Mesodermal cell (in vitro differentiated cells): ENCODE measurements at regions not wholly inside any gene's neighbourhood (a gene's known extent, or its start where the extent isn't known, plus 50 kb on each side); places are given as distances from the start of the nearest gene placed in this dataset.

Source experiments
- H3K27ac ChIP-seq: 2 replicates; pipeline ENCODE4 v1.7.0; 2013; ENCODE audit warnings: mild to moderate bottlenecking, low read depth, low read length, moderate library complexity; ENCODE audit not compliant: severe bottlenecking
- H3K36me3 ChIP-seq: 2 replicates; pipeline ENCODE4 v1.7.1; 2013; ENCODE audit warnings: mild to moderate bottlenecking, low read length, moderate library complexity; ENCODE audit not compliant: control insufficient read depth, insufficient read depth
- H3K4me1 ChIP-seq: one replicate; pipeline ENCODE4 v1.7.1; 2013; ENCODE audit warnings: mild to moderate bottlenecking, low read length; ENCODE audit not compliant: insufficient read depth, control insufficient read depth, poor library complexity, severe bottlenecking
- H3K4me3 ChIP-seq: 2 replicates; pipeline ENCODE4 v1.7.0; 2013; ENCODE audit warnings: low read length, control low read depth, mild to moderate bottlenecking; ENCODE audit not compliant: insufficient read depth, poor library complexity, severe bottlenecking; ENCODE audit errors: extremely low read depth
- H3K9me3 ChIP-seq: 2 replicates; pipeline ENCODE4 v1.7.1; 2013; ENCODE audit warnings: mild to moderate bottlenecking, low read length, moderate library complexity; ENCODE audit not compliant: control insufficient read depth
- WGBS, 2 experiments: methylation state at CpG; one replicate each; pipeline ENCODE4 v1.1.5; 2013; ENCODE audit warnings: missing lambda C conversion rate in 2 of 2; ENCODE audit not compliant: insufficient coverage in 2 of 2; 5-methylcytosine and 5-hydroxymethylcytosine counted together

DNA sequence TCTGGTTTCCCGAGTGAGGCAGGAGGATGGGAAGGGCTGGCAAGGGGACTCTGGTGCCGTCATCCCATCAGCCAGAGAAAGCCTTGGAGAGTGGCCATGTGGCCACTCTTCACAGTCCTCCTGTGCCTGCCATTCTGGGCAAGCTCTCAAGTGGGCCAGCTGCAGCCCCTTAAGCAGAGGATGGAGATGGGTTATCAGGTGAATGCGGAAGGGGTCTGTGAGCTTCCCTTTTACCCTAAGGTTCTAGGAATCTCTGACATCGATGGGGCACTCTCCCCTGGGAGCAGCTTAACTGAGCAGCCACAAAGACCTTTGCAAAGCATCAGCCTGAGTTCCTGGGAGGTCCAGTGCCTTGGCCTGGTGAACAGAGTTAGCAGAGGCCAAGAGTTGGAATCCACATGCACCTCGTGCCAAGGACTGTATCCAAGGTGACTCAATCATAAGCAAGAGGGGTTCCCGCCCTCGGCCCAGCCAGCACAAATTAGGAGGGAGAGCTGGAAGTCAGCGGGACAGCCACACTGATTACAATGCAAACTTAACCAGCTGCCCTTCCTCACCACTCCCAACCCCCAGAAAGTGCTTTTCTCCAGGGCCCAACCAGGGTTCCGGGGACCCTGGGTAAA lies 193.6 kb downstream of the BUD13 start:
- Histone ChIP-seq H3K9me3 (no peaks in the 10 kb centered on the region), H3K4me3 (no peak overlapping the region), H3K36me3 (no peaks in the 10 kb centered on the region), H3K27ac (no peak overlapping the region), H3K4me1 (peaks cover 7% of the 10 kb centered on the region)
- 25 to 27% methylated on average over 7 to 8 of the region's 9 CpGs for WGBS, 2 experiments

- Histone ChIP-seq H3K9me3 (no peaks in the 10 kb centered on the region), H3K27ac (no peak overlapping the region)
- 67 to 83% methylated on average over 1 of the region's 3 CpGs for WGBS, 2 experiments
Observed at GRCh38 chr11:116577956-116578355, 194.8 kb downstream of the BUD13 start.

DNA sequence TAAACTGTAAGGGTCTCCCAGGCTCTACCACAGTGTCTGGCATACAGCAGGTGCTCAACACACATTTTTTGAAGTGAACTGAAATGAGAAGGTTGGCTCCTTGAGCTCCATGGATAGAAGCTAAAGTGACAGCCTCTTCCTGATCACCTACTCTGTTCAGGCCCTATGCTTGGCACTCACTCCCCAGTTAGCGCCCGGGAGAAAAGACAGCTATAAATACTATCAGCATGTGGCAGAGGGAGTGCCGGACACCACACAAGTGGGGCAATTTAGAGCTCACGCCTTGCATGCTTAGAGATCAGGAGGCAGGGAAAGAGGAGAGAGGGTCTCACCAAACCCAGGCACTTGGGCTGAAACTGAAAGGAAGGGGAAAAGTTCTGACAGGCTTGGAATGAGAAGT lies 195.5 kb downstream of the BUD13 start:
- Histone ChIP-seq H3K4me1 (peaks cover 7% of the 10 kb centered on the region), H3K9me3 (no peaks in the 10 kb centered on the region), H3K36me3 (no peaks in the 10 kb centered on the region), H3K4me3 (no peak overlapping the region), H3K27ac (no peak overlapping the region)
- 88 to 98% methylated on average over 3 to 4 of the region's 4 CpGs for WGBS, 2 experiments

More at GRCh38 chr11:116577956-116578355, 194.8 kb downstream of the BUD13 start:
- Histone ChIP-seq H3K36me3 (no peaks in the 10 kb centered on the region), H3K4me3 (no peak overlapping the region), H3K4me1 (peaks cover 7% of the 10 kb centered on the region)

DNA sequence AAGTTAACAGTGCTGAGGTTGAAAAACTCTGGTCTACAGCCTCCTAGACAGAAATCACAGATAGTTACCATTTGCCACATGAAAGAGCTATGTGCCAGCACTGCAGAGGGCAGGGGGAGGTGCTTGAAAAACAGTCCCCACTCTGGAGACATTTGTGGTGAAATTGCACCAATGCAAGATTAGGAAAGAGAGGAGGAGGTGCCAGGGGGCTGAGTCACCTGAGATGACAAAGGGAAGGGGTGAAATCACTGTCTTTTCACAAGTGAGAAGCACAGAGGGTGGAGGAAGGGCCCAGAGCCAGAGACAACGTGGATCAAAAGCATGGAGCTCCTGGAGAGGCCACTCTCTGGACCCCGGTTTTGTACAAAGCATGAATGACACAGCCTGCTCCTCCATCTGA lies 196.3 kb downstream of the BUD13 start:
- H3K4me3 ChIP-seq: no peak overlapping the region
- H3K9me3 ChIP-seq: no peaks in the 10 kb centered on the region
- no peaks in the 10 kb centered on the region for H3K36me3 ChIP-seq
- 25 to 37% methylated on average over 2 of the region's 2 CpGs for WGBS, 2 experiments
- H3K4me1 ChIP-seq: peaks cover 7% of the 10 kb centered on the region
- H3K27ac ChIP-seq: no peak overlapping the region

GRCh38 chr11:116567721-116568242 lies 205.0 kb downstream of the BUD13 start:
- Histone ChIP-seq H3K36me3 (no peaks in the 10 kb centered on the region), H3K4me3 (no peak overlapping the region), H3K4me1 (no peaks in the 10 kb centered on the region), H3K27ac (no peak overlapping the region), H3K9me3 (no peaks in the 10 kb centered on the region)
- WGBS, 2 experiments: 69 to 72% methylated on average over 5 to 6 of the region's 9 CpGs

GRCh38 chr11:116563712-116564047 lies 209.1 kb downstream of the BUD13 start:
- Histone ChIP-seq H3K4me3 (no peak overlapping the region), H3K9me3 (no peaks in the 10 kb centered on the region), H3K4me1 (no peaks in the 10 kb centered on the region), H3K36me3 (no peaks in the 10 kb centered on the region), H3K27ac (no peak overlapping the region)
- 92 to 93% methylated on average over 4 of the region's 6 CpGs for WGBS, 2 experiments

- Histone ChIP-seq H3K4me3 (no peak overlapping the region), H3K9me3 (no peaks in the 10 kb centered on the region), H3K4me1 (peaks cover 5% of the 10 kb centered on the region), H3K27ac (no peak overlapping the region), H3K36me3 (no peaks in the 10 kb centered on the region)
- WGBS, 2 experiments: 60 to 76% methylated on average over 6 to 7 of the region's 10 CpGs
Observed at GRCh38 chr11:116563028-116563711, 209.6 kb downstream of the BUD13 start.

DNA sequence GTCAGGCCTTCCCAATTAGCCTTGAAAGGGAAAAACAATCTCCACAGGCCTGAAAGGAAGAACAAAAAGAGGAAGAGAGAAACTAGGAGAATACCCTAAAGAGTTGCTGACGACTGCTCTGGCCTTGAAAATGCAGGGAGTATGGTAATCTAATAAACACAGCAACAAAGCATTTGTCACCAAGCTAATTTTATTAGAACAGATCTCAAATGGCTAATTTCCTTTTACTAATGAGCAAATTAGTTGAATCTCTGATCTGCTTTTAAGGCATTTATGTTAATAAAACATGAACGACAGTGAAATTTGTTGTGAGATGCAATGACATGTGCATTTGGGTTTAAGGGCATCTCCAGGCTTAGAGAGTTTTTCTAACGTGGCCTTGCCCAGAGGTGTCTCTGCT lies 212.2 kb downstream of the BUD13 start:
- H3K9me3 ChIP-seq: no peaks in the 10 kb centered on the region
- H3K27ac ChIP-seq: no peak overlapping the region
- H3K4me1 ChIP-seq: peaks cover 7% of the 10 kb centered on the region
- WGBS, 2 experiments: 29 to 80% methylated on average over 1 to 2 of the region's 3 CpGs
- H3K4me3 ChIP-seq: no peak overlapping the region
- H3K36me3 ChIP-seq: no peaks in the 10 kb centered on the region

- peaks cover 7% of the 10 kb centered on the region for H3K4me1 ChIP-seq
- H3K4me3 ChIP-seq: no peak overlapping the region
- no peaks in the 10 kb centered on the region for H3K9me3 ChIP-seq
- WGBS, 2 experiments: 77 to 90% methylated on average over 5 of the region's 9 CpGs
- no peak overlapping the region for H3K27ac ChIP-seq
- H3K36me3 ChIP-seq: no peaks in the 10 kb centered on the region
Observed at GRCh38 chr11:116558504-116559211, 214.1 kb downstream of the BUD13 start.

GRCh38 chr11:116557282-116557681 lies 215.5 kb downstream of the BUD13 start:
- WGBS, 2 experiments: no CpG with 5 or more reads among the region's 3 CpGs
- Histone ChIP-seq H3K36me3 (no peaks in the 10 kb centered on the region), H3K9me3 (no peaks in the 10 kb centered on the region), H3K4me1 (peaks cover 7% of the 10 kb centered on the region), H3K4me3 (no peak overlapping the region), H3K27ac (no peak overlapping the region)
